Activated T-cell treated with anti-CD3 and anti-CD28 coated beads, Interleukin-2, amount 50 U/mL, for 48 hours (primary cell): ENCODE measurements at regions not wholly inside any gene's neighbourhood (a gene's known extent, or its start where the extent isn't known, plus 50 kb on each side); places are given as distances from the start of the nearest gene placed in this dataset.
A peak's percentile ranks its signal among the peaks of the same experiment; 100 is the strongest.
"Not testable (repeated sequence)": the region's sequence is repeated elsewhere in the genome, so short reads cannot be mapped to it uniquely, and the experiment has no call there.

Experiments used
- DNase-seq, 2 experiments: peaks; one replicate each; pipeline ENCODE4 v3.0.0-alpha.2; 2020

DNA sequence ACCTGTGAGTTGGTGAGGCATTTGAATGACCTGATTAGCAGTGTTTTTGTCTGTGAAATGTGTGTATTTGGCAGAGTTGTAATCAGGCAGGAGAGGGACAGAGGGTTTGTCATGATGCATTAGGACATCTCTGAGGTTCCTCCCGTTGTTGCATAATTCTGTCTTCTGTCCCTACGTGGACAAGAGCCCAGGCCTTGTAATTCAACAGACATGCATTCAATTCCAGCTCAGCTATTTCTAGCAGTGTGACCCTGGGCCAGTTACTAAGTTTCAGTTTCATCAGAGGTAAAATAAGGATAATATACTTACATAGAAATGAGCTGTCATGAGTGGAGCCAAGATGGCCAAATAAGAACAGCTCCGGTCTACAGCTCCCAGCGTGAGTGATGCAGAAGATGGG, 208.6 kb downstream of the SLC38A4 start:
- no peak for DNase-seq

DNA sequence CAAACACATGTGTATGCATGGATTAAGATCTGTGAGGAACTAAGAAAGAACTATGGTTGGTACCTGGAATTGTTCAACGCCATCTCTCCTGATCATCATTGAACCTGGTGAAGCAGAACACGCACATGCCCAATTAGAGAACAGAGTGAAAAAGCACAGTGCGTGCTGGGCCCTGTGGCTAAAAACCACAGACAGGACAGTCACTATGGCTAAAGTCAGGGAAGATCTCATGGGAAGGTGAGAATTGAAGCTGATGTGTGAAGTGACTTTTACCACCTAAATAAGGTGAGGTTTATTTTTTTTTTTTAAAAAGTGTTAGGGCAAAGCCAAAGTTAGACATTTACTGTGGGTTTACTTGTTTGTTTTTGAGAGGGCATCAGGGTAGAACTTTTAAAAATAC, 215.0 kb downstream of the SLC38A4 start:
- DNase-seq: no peak

DNA sequence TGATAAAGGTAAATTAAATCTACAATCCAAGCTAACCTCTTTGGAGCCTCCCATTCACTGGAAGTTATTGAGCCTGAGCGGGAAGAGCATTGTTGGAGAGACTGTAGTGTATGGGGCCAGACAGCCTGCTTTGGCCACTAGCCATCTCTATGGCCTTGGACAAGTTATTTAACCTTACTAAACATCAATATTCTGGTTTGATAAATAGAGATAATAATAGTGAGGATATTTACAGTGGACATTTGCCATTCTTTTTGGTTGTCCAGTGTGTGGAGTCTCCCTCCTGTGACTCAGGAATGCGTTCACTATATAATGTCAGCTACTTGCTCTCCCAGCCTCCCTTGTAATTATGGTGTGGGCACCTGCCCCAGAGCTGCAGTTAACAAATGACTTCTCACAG, 216.1 kb downstream of the SLC38A4 start:
- no peak for DNase-seq

GRCh38 chr12:46609273-46609623, 216.5 kb downstream of the SLC38A4 start:
- DNase-seq: no peak

DNA sequence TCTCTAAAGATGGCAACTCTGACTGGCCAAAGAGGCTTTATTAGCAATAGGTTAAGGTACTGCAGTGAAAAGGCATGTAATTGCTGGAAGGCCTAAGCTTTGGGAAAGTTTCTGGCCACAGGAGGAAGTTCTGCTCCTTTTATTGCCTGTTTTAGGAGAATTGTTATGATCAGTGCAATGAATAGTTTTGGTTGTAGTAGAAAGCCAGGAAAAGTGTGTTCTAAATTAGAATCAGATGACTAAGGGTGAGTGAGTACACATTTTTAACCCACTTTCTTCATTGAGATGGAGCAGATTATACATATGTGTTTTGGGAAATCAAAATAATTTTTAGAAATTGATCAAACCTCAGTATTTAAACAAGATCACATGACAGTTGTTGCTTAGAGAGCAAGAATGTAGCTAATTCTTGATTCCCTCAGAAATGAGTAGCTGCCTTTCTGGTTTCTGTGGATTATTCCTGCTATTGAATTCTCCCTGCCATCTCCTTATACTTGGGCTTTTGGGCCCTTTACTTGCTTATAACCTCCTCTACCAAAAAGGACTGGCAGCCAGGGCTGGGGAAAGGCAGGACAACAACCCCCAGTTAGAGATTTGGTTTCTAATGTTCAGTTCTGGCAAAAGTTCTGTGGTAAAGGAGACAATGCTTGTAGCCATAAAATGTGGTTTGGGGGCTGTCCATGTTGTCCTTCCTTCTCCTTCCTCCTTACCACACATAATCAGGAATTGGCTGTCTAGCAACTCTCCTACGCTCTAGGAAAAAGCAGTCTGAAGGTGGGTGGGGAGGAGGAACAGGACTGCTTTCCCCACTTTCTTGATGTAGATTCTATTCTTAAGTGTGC, 217.1 kb downstream of the SLC38A4 start:
- DNase-seq: no peak

GRCh38 chr12:46604684-46605083, 221.1 kb downstream of the SLC38A4 start:
- DNase-seq: no peak

- DNase-seq: no peak
These were observed 221.9 kb downstream of the SLC38A4 start for GRCh38 chr12:46603776-46604456.

DNA sequence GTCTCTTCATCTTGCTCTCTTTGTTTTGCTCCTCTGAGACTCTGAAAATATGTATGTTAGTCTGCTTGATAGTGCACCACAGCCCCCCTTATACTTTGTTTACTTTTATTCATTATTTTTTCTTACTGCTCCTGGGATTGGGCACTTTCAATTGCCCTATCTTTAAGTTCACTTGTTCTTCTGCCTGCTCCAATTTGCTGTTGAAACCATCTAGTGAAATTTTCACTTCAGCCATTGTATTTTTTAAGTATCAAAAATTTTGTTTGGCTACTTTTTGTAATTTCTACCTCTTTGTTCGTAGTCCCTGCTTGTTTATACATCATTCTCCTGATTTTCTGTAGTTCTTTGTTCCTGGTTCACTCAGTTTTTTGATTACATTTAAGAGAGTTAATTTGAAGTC, 223.3 kb downstream of the SLC38A4 start:
- no peak for DNase-seq

GRCh38 chr12:46590991-46591703, 218.6 kb upstream of the SLC38A2 start:
- no peak for DNase-seq

GRCh38 chr12:46585854-46586621, 213.5 kb upstream of the SLC38A2 start:
- peak; percentile 26 to 36 for DNase-seq

- DNase-seq: not testable (repeated sequence)
These were observed 211.5 kb upstream of the SLC38A2 start for GRCh38 chr12:46584098-46584497.

DNA sequence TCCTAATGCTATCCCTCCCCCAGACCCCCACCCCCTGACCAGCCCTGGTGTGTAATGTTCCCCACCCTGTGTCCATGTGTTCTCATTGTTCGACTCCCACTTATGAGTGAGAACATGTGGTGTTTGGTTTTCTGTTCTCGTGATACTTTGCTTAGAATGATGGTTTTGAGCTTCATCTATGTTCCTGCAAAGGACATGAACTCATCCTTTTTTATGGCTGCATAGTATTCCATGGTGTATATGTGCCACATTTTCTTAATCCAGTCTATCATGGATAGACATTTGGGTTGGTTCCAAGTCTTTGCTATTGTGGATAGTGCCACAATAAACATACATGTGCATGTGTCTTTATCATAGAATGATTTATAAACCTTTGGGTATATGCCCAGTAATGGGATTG, 209.4 kb upstream of the SLC38A2 start:
- not testable (repeated sequence) for DNase-seq

DNA sequence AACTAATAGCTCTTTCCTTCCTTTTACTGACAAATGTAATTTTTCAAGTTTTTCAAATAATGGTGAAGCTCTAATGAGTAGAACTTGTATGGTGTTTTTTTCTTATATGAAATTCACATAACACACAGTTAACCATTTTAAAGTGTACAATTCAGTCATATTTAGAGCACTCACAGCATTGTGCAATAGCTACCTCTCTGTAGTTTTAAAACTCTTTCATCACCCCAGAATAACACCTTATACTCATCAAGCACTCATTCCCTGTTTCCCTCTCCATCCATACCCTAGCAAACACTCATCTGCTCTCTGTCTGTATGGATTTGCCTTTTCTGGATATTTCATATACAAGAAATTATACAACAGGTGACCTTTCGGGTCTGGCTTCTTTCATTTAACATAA, 207.9 kb upstream of the SLC38A2 start:
- DNase-seq: no peak

GRCh38 chr12:46579474-46579873, 206.9 kb upstream of the SLC38A2 start:
- DNase-seq: no peak

- DNase-seq: no peak
These were observed 205.8 kb upstream of the SLC38A2 start for GRCh38 chr12:46578190-46578982.

- DNase-seq: no peak
These were observed 204.6 kb upstream of the SLC38A2 start for GRCh38 chr12:46577063-46577776.

GRCh38 chr12:46574847-46575246, 202.3 kb upstream of the SLC38A2 start:
- DNase-seq: no peak

DNA sequence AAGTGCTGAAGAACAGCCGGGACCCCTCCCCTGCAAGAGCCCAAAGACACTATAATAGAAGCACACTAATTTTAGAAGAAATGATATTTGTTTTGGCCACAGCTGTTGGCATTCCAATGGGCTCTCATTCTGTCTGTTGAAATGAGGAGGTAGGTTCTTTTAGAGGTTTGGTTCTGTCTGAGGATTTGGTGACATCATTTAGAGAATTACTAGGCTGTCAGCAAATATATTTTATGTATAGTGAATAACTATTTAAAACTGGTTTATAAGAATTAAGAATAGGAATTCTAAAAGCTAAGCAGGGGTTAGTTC, 200.7 kb upstream of the SLC38A2 start:
- no peak for DNase-seq

GRCh38 chr12:46572644-46573346, 200.2 kb upstream of the SLC38A2 start:
- no peak for DNase-seq

DNA sequence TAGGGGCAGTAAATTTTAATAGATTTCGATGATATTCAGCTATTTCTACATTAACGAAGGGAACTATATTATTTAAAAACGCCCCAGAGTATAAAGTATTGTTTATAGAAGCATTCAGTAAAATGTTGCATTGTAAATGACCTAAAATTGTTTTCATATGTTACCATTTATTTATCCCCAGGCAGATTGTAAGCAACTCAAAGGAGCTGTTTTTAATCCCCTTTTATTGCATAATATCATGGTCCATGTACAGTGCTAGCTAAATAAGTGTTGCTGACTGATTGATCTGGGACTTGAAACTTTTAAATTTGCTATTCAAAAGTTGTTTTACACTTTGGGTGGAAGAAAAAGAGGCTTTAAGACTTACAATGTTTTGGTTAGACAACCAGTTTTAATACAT, 199.0 kb upstream of the SLC38A2 start:
- no peak for DNase-seq

GRCh38 chr12:46569826-46570439, 197.4 kb upstream of the SLC38A2 start:
- no peak for DNase-seq
